Urinary bladder (tissue), 3 donors: ENCODE measurements at regions not wholly inside any gene's neighbourhood (a gene's known extent, or its start where the extent isn't known, plus 50 kb on each side); places are given as distances from the start of the nearest gene placed in this dataset.

Experiments used
- DNase-seq: peaks from one replicate; pipeline ENCODE4 v3.0.0-alpha.2; 2015; ENCODE audit errors: extremely low spot score
- H3K27ac ChIP-seq: one replicate; pipeline ENCODE4 v1.5.1; 2013; ENCODE audit warnings: low read depth, mild to moderate bottlenecking, moderate library complexity
- H3K36me3 ChIP-seq: one replicate; pipeline ENCODE4 v1.6.1; 2013; ENCODE audit warnings: mild to moderate bottlenecking, moderate library complexity; ENCODE audit not compliant: insufficient read depth
- H3K4me1 ChIP-seq: one replicate; pipeline ENCODE4 v1.6.1; 2013; ENCODE audit warnings: mild to moderate bottlenecking, moderate library complexity; ENCODE audit not compliant: insufficient read depth
- H3K4me3 ChIP-seq: one replicate; pipeline ENCODE4 v1.5.1; 2013; ENCODE audit warnings: low read depth, low read length
- WGBS: extraction: QIAGEN DNeasy Blood & Tissue Kit; methylation state at CpG from one replicate; pipeline ENCODE4 v1.1.7; 2013; 5-methylcytosine and 5-hydroxymethylcytosine counted together
- donor health status: healthy with polysubstance abuse.
- donor health status: healthy.

GRCh38 chr16:73220836-73221235 lies 172.9 kb upstream of the ZFHX3 start:
- 92% methylated on average over 5 of the region's 5 CpGs for WGBS
- Histone ChIP-seq H3K27ac (no peak overlapping the region), H3K4me1 (no peaks in the 10 kb centered on the region), H3K36me3 (no peaks in the 10 kb centered on the region), H3K4me3 (no peak overlapping the region)
- DNase-seq: no peak

GRCh38 chr16:73219176-73219575 lies 171.2 kb upstream of the ZFHX3 start:
- no peak overlapping the region for H3K27ac ChIP-seq
- DNase-seq: no peak
- WGBS: 97% methylated on average over 1 of the region's 1 CpG

DNA sequence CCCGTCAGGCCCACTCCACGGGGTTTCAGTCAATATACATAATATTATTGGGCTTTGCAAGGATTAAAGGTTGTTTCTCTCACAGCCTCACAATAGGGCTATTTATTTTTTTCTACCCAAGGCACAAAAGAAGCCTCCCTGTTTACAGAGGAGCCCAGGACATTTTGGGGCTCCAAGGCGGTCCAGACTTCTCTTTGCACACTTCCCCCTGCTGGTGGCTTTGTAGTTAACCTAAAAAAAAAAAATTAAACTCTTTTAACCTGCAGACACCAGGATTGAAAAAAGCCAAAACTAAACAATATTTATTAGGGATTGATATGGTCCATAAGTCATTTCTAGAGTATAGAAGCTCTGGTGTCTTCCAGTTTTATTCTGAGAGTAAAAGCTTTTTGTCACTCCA lies 169.7 kb upstream of the ZFHX3 start:
- no peak for DNase-seq
- 85% methylated on average over 3 of the region's 3 CpGs for WGBS
- no peak overlapping the region for H3K27ac ChIP-seq
- H3K4me1 ChIP-seq: no peaks in the 10 kb centered on the region
- no peak overlapping the region for H3K4me3 ChIP-seq
- peaks cover 1% of the 10 kb centered on the region for H3K36me3 ChIP-seq

More at GRCh38 chr16:73219176-73219575, 171.2 kb upstream of the ZFHX3 start:
- no peaks in the 10 kb centered on the region for H3K36me3 ChIP-seq
- H3K4me1 ChIP-seq: no peaks in the 10 kb centered on the region
- H3K4me3 ChIP-seq: no peak overlapping the region

- DNase-seq: no peak
- H3K4me1 ChIP-seq: no peaks in the 10 kb centered on the region
- H3K27ac ChIP-seq: no peak overlapping the region
- H3K4me3 ChIP-seq: no peak overlapping the region
- H3K36me3 ChIP-seq: peaks cover 1% of the 10 kb centered on the region
- WGBS: 87% methylated on average over 8 of the region's 8 CpGs
Measured at GRCh38 chr16:73216932-73217331, 169.0 kb upstream of the ZFHX3 start.

- no peak for DNase-seq
- 93% methylated on average over 5 of the region's 5 CpGs for WGBS
- Histone ChIP-seq H3K27ac (no peak overlapping the region), H3K36me3 (peaks cover 1% of the 10 kb centered on the region), H3K4me1 (no peaks in the 10 kb centered on the region), H3K4me3 (no peak overlapping the region)
Measured at GRCh38 chr16:73215678-73216377, 167.9 kb upstream of the ZFHX3 start.

GRCh38 chr16:73214825-73215677 lies 167.1 kb upstream of the ZFHX3 start:
- DNase-seq: no peak
- H3K4me3 ChIP-seq: no peak overlapping the region
- H3K36me3 ChIP-seq: peaks cover 1% of the 10 kb centered on the region
- no peak overlapping the region for H3K27ac ChIP-seq
- 61% methylated on average over 3 of the region's 3 CpGs for WGBS
- H3K4me1 ChIP-seq: no peaks in the 10 kb centered on the region

GRCh38 chr16:73213732-73214455 lies 166.0 kb upstream of the ZFHX3 start:
- no peak for DNase-seq
- peaks cover 1% of the 10 kb centered on the region for H3K36me3 ChIP-seq
- H3K4me3 ChIP-seq: no peak overlapping the region
- no peaks in the 10 kb centered on the region for H3K4me1 ChIP-seq
- 55% methylated on average over 10 of the region's 10 CpGs for WGBS
- no peak overlapping the region for H3K27ac ChIP-seq

DNA sequence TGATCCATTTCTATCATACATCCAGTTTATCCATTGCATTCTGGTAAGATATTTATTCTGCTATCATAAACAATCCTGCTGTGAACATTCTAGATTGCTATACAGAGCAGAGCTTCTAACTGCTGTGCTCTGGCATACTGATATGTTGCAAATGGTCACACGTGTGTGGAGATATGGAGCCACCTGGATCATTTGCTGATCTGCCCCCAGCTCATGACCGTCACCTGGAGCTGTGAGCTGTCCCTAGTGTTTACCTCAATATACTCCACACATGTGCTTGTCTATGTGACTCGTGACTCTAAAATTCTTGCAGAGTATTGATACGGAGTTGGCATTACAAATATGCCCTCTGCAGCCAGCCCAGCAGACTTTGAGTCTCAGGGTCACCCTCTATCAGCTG lies 164.5 kb upstream of the ZFHX3 start:
- Histone ChIP-seq H3K4me3 (no peak overlapping the region), H3K4me1 (no peaks in the 10 kb centered on the region), H3K36me3 (peaks cover 1% of the 10 kb centered on the region), H3K27ac (no peak overlapping the region)
- WGBS: 83% methylated on average over 4 of the region's 4 CpGs
- no peak for DNase-seq

DNA sequence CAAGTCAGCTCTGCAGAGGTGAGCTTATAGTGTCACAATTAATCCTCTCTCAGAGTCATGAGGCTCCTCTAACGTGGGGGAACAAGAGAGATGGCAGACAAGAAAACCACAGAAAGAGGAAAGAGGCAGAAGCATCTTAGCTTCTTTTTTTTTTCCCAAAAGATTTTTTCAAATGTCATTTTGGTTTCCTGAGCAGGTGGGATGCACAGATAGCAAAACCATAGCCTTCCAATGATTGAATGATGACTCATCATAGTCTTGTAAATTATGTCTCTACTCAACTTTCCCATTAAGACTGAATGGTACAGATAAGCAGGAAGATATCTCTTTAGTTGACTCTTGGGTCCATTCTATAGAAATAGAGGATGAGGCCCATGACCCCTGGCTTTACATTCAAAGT lies 162.8 kb upstream of the ZFHX3 start:
- no peak for DNase-seq
- Histone ChIP-seq H3K4me3 (no peak overlapping the region), H3K4me1 (no peaks in the 10 kb centered on the region), H3K36me3 (peaks cover 1% of the 10 kb centered on the region), H3K27ac (no peak overlapping the region)
- WGBS: 79% methylated on average over 1 of the region's 1 CpG

DNA sequence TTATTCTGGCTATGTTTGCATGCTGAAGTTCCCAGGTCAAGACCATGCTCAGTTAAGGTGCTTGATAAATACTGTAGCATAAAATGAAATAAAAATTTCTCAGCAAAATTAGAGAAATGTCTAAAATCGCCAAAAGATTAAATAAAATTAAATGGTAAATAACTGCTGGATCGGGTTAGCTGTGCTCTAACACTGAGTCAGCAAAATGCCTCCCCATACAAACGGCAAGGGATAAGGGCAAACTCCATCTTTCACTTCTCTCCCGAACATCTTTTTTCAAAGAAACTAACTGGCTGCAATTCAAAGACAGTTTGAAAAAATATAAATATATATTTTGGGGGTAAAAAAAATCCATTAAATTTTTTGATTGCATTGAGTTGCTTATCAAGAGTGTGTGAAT lies 162.2 kb upstream of the ZFHX3 start:
- DNase-seq: no peak
- WGBS: 80% methylated on average over 4 of the region's 4 CpGs
- no peak overlapping the region for H3K4me3 ChIP-seq
- H3K36me3 ChIP-seq: peaks cover 1% of the 10 kb centered on the region
- H3K4me1 ChIP-seq: no peaks in the 10 kb centered on the region
- no peak overlapping the region for H3K27ac ChIP-seq

DNA sequence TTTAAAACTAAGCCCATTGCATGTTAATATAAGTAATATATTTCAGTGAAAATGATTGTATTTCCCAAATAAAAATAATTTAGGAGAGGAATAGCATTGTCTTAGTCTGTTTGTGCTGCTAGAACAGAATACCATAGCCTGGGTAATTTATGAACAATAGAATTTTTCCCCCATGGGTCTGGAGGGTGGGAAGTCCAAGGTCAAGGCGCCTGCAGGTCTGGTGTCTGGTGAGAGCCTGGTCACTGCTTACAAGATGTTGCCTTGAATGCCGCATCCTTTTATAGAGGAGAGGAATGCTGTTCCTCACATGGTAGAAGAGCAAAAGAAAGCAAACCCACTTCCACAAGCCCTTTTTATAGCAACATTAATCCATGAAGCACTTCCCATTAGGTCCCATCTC lies 161.3 kb upstream of the ZFHX3 start:
- H3K4me3 ChIP-seq: no peak overlapping the region

DNA sequence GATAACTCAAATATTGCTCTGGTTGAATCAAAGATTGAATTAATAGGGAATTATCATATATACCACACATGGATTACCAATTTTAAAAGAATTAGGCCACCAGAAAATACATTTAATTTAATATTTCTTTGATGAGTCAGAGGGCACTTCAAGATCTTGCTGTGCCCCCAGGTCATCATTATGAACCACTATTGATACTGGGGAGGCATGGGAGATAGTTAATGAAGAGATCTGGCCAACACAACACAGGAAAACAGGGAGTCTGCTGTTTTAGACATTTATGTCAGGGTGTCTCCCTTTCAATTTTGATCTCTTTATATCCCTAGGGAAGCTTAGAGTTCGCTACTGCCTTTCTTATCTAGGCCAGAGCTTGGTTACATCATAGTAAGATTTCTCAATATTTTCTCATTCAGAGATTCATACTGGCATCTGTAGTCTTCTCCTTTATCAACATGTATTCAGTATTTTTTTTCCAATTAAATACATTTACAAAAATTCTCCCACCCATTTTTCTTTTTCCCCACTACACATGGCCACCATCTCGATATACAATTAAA lies 158.3 kb upstream of the ZFHX3 start:
- 85% methylated on average over 2 of the region's 2 CpGs for WGBS
- Histone ChIP-seq H3K4me1 (no peaks in the 10 kb centered on the region), H3K27ac (no peak overlapping the region), H3K36me3 (no peaks in the 10 kb centered on the region), H3K4me3 (no peak overlapping the region)
- no peak for DNase-seq

More for the DNA sequence above, 161.3 kb upstream of the ZFHX3 start:
- Histone ChIP-seq H3K36me3 (peaks cover 1% of the 10 kb centered on the region), H3K4me1 (no peaks in the 10 kb centered on the region), H3K27ac (no peak overlapping the region)
- no peak for DNase-seq
- over 99% methylated on average over 2 of the region's 2 CpGs for WGBS

DNA sequence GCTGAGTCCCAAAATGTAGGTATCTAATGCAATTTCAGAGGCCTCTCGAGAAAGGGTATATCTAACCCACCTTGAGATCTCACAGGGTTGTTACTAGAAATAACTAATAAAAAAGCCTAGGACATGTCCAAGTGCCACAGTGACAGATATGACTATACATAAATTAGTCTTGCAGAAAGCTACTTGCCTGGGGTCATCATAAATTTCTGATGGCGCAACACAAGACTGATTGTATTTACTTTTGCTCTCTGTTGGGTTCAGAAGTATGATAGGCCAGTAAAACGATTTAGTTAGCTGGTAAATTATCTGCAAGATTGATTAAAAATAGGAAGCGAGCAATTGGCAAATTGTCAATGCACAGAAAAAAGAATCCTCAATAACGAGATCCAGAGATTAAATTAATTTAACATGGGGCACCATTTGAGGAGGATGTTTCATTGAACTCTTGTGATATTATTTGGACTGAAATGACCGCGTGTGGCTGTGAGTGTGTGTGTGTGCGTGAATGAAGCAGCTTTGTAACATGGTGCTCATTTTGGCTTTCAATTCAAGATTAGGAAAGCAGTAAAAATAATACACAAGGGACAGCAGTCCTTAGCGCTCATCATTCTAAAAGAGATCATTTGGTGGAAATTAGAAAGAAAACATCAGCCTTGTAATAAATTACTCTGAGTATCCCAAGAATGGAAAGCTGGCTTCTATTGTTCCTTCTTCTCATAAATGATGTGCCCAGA lies 157.4 kb upstream of the ZFHX3 start:
- DNase-seq: no peak
- no peaks in the 10 kb centered on the region for H3K4me1 ChIP-seq
- WGBS: 92% methylated on average over 9 of the region's 9 CpGs
- H3K4me3 ChIP-seq: no peak overlapping the region
- H3K27ac ChIP-seq: no peak overlapping the region
- H3K36me3 ChIP-seq: no peaks in the 10 kb centered on the region
